ENCODE measurements at regions not wholly inside any gene's neighbourhood (a gene's known extent, or its start where the extent isn't known, plus 50 kb on each side); places are given as distances from the start of the nearest gene placed in this dataset.

GRCh38 chr6:14849185-14849584 is 396.7 kb upstream of the JARID2 start:
- Histone ChIP-seq H3K27ac (ENCODE audit: poor library complexity, severe bottlenecking) (no peak overlapping the region), H3K4me3 (ENCODE audit: severe bottlenecking) (no peak overlapping the region), H3K9me3 (ENCODE audit: severe bottlenecking) (no peaks in the 10 kb centered on the region), H3K27me3 (ENCODE audit: insufficient read depth, poor library complexity, severe bottlenecking) (no peaks in the 10 kb centered on the region), H3K4me1 (ENCODE audit: insufficient read depth, poor library complexity, severe bottlenecking) (no peaks in the 10 kb centered on the region), H3K36me3 (ENCODE audit: low read depth) (no peaks in the 10 kb centered on the region)
- TF ChIP-seq, protein P1, sequence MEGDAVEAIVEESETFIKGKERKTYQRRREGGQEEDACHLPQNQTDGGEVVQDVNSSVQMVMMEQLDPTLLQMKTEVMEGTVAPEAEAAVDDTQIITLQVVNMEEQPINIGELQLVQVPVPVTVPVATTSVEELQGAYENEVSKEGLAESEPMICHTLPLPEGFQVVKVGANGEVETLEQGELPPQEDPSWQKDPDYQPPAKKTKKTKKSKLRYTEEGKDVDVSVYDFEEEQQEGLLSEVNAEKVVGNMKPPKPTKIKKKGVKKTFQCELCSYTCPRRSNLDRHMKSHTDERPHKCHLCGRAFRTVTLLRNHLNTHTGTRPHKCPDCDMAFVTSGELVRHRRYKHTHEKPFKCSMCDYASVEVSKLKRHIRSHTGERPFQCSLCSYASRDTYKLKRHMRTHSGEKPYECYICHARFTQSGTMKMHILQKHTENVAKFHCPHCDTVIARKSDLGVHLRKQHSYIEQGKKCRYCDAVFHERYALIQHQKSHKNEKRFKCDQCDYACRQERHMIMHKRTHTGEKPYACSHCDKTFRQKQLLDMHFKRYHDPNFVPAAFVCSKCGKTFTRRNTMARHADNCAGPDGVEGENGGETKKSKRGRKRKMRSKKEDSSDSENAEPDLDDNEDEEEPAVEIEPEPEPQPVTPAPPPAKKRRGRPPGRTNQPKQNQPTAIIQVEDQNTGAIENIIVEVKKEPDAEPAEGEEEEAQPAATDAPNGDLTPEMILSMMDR (IDR thresholded peaks at IDR 0.05; ENCODE audit: poor library complexity, severe bottlenecking) = no peak
- ATAC-seq (ENCODE audit: low read depth) = no peak
- no peak for DNase-seq (ENCODE audit: low spot score)

- H3K27ac ChIP-seq (ENCODE audit: poor library complexity, severe bottlenecking) = no peak overlapping the region
- no peaks in the 10 kb centered on the region for H3K36me3 ChIP-seq (ENCODE audit: low read depth)
- H3K9me3 ChIP-seq (ENCODE audit: severe bottlenecking) = no peaks in the 10 kb centered on the region
- TF ChIP-seq, protein P1 (IDR thresholded peaks at IDR 0.05; ENCODE audit: poor library complexity, severe bottlenecking) = no peak
- DNase-seq (ENCODE audit: low spot score) (no peak), ATAC-seq (ENCODE audit: low read depth) (no peak)
- no peaks in the 10 kb centered on the region for H3K4me1 ChIP-seq (ENCODE audit: insufficient read depth, poor library complexity, severe bottlenecking)
- H3K4me3 ChIP-seq (ENCODE audit: severe bottlenecking) = no peak overlapping the region
- H3K27me3 ChIP-seq (ENCODE audit: insufficient read depth, poor library complexity, severe bottlenecking) = no peaks in the 10 kb centered on the region
These were observed 394.6 kb upstream of the JARID2 start for GRCh38 chr6:14851281-14851680.

DNA sequence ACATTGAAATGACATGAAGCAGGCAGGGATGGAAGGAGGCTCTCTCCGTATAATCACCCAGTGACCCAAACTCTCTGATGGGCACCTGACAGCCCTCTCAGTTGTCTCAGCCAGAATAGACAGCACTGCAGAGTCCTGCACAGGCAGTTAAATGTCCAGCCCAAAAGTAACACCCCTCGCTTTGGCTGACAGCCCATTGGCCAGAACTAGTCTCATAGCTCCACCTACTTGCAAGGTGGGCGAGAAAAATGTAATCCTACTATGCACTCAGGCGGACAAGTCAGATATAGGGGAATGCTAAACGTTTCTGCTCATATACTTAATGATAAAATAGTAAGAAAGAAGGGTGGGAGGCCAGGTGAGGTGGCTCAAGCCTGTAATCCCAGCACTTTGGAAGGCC is 393.5 kb upstream of the JARID2 start:
- H3K4me1 ChIP-seq (ENCODE audit: insufficient read depth, poor library complexity, severe bottlenecking) = no peaks in the 10 kb centered on the region
- H3K27ac ChIP-seq (ENCODE audit: poor library complexity, severe bottlenecking) = no peak overlapping the region
- H3K36me3 ChIP-seq (ENCODE audit: low read depth) = no peaks in the 10 kb centered on the region
- H3K27me3 ChIP-seq (ENCODE audit: insufficient read depth, poor library complexity, severe bottlenecking) = no peaks in the 10 kb centered on the region
- ATAC-seq (ENCODE audit: low read depth) = no peak
- no peak overlapping the region for H3K4me3 ChIP-seq (ENCODE audit: severe bottlenecking)
- no peak for DNase-seq (ENCODE audit: low spot score)
- TF ChIP-seq, protein P1 (IDR thresholded peaks at IDR 0.05; ENCODE audit: poor library complexity, severe bottlenecking) = no peak
- H3K9me3 ChIP-seq (ENCODE audit: severe bottlenecking) = no peaks in the 10 kb centered on the region

DNA sequence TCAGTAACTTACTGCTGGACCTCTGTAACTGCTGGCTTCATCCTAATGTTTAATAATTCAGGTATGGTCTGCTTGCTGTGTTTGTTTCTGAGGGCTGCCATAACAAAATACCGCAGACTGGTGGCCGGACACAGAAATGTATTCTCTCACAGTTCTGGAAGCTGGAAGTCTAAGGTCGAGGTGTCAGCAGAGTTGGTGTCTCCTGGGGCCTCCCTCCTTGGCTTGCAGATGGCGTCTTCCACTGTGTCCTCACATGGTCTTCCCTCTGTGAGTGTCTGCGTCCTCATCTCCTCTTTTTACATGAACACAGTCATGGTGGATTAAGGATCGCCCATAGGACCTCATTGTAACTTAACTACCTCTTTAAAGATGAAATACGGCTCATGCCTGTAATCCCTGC is 389.7 kb upstream of the JARID2 start:
- no peak overlapping the region for H3K27ac ChIP-seq (ENCODE audit: poor library complexity, severe bottlenecking)
- no peak for DNase-seq (ENCODE audit: low spot score)
- no peak overlapping the region for H3K4me3 ChIP-seq (ENCODE audit: severe bottlenecking)
- no peak for ATAC-seq (ENCODE audit: low read depth)
- no peaks in the 10 kb centered on the region for H3K4me1 ChIP-seq (ENCODE audit: insufficient read depth, poor library complexity, severe bottlenecking)
- H3K27me3 ChIP-seq (ENCODE audit: insufficient read depth, poor library complexity, severe bottlenecking) = no peaks in the 10 kb centered on the region
- TF ChIP-seq, protein P1 (IDR thresholded peaks at IDR 0.05; ENCODE audit: poor library complexity, severe bottlenecking) = no peak
- H3K9me3 ChIP-seq (ENCODE audit: severe bottlenecking) = no peaks in the 10 kb centered on the region
- H3K36me3 ChIP-seq (ENCODE audit: low read depth) = no peaks in the 10 kb centered on the region

- DNase-seq (ENCODE audit: low spot score) (no peak), ATAC-seq (ENCODE audit: low read depth) (no peak)
- no peaks in the 10 kb centered on the region for H3K36me3 ChIP-seq (ENCODE audit: low read depth)
- no peak overlapping the region for H3K27ac ChIP-seq (ENCODE audit: poor library complexity, severe bottlenecking)
- H3K27me3 ChIP-seq (ENCODE audit: insufficient read depth, poor library complexity, severe bottlenecking) = no peaks in the 10 kb centered on the region
- H3K4me1 ChIP-seq (ENCODE audit: insufficient read depth, poor library complexity, severe bottlenecking) = no peaks in the 10 kb centered on the region
- no peaks in the 10 kb centered on the region for H3K9me3 ChIP-seq (ENCODE audit: severe bottlenecking)
- no peak overlapping the region for H3K4me3 ChIP-seq (ENCODE audit: severe bottlenecking)
- TF ChIP-seq, protein P1 (IDR thresholded peaks at IDR 0.05; ENCODE audit: poor library complexity, severe bottlenecking) = no peak
These were observed 388.9 kb upstream of the JARID2 start for GRCh38 chr6:14857001-14857400.
